IPS DF 19.7 (cell line): ENCODE measurements at regions not wholly inside any gene's neighbourhood (a gene's known extent, or its start where the extent isn't known, plus 50 kb on each side); places are given as distances from the start of the nearest gene placed in this dataset.

Source experiments
- DNase-seq: peaks from one replicate; pipeline ENCODE4 v3.0.0-alpha.2; 2013; ENCODE audit warnings: low read depth, low spot score

DNA sequence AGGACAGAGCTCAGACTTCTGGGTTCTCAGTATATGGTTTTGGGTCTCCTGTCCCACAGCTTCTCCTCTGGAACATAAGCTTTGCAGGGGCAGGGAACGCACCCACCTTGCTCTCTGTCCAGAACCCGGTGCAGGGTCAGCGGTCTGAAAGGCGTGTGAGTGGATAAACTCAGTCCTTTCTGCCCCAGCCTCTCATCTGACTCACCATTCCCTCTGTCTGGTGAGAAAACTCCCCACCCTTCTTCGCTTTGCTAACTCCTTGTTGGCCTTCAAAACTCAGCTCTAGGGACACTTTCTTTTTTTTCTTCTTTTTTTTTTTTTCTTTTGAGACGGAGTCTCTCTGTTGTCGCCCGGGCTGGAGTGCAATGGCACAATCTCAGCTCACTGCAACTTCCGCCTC is 68.9 kb upstream of the NUP50 start:
- no peak for DNase-seq

DNA sequence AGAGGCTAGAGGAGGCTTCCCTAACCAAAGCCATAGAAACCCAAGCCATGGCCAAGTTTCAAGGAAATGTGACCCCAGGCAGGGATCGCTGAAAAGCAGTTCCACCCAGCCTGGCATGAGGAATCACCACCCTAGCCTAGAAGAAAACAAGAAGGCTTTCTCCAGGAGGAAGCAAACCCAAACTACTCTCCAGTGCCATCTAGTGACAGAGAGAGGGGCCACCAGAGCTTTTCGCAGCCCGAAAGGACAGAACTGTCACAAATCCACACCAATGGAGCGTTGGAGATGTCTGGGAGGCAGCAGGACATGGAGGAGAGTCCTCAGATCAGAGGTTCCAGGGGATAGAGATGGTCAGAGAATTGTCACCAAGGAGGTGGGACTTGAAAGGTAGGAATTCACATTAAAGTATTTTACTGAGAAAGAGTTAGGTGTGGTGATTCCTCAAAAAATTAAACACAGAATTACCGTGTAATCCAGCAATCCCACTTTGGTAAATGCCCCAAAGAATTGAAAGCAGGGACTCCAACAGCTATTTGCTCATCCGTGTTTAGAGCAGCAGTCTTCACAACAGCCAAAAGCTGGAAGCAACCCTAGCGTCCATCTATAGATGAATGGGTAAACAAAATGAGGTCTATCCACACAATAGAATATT is 67.3 kb upstream of the NUP50 start:
- no peak for DNase-seq

DNA sequence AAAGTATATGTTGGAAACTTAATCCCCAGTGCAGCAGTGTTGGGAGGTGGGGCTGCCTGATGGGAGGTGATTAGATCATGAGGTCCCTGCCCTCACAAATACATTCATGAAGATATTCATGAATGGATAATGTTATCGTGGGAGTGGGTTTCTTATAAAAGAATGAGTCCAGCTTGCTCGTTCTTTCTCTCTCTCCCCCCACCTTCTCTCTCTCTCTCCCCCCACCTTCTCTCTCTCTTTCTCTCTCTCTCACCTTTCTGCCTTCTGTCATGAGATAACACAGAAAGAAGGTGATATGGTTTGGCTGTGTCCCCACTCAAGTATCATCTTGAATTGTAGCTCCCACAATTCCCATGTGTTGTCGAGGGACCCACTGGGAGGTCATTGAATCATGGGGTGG is 66.7 kb upstream of the NUP50 start:
- DNase-seq = no peak

GRCh38 chr22:45098056-45098455 is 65.7 kb upstream of the NUP50 start:
- no peak for DNase-seq

DNA sequence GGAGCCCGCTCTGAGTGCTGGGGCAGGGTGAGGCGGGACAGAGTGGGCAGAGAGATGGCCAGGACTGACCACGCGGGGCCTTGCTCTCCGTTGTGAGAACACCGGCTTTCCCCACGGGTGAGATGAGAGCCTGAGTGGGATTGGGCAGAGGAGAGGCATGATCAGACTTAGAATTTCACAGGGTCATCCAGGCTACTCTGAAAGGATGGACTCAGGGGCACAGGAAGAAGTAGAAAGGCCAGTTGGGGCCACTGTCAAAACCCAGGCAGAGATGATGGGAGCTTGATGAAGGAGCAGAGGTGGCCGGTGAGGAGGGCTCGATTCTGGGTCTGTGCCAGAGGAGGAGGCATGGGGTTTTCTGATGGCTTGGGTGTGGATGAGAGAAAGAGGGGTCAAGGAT is 63.8 kb upstream of the NUP50 start:
- DNase-seq = no peak

GRCh38 chr22:45101515-45102227 is 62.1 kb upstream of the NUP50 start:
- peak; percentile 78 for DNase-seq

- DNase-seq = no peak
Observed at GRCh38 chr22:45102896-45103420, 60.8 kb upstream of the NUP50 start.

GRCh38 chr22:45103756-45104155 is 60.0 kb upstream of the NUP50 start:
- DNase-seq = no peak

DNA sequence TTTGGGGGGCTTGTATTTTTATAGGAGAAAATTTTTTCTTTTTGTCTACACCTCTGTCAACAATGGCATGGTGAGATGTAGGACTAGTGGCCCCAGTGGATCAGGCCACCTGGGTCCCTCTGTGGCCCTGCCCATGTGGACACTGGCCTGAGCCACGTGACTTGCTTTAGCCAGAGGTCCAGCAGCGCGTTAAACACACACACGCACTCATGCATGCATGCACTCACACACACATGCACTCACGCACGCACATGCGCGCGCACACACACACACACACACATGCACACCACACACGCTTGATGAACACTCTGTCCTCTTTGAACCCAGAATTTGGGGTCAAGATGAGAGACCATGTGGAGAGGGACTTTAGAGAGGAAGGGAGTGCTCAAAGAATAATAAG is 59.4 kb upstream of the NUP50 start:
- DNase-seq = no peak

GRCh38 chr22:45105281-45105702 is 58.4 kb upstream of the NUP50 start:
- no peak for DNase-seq

DNA sequence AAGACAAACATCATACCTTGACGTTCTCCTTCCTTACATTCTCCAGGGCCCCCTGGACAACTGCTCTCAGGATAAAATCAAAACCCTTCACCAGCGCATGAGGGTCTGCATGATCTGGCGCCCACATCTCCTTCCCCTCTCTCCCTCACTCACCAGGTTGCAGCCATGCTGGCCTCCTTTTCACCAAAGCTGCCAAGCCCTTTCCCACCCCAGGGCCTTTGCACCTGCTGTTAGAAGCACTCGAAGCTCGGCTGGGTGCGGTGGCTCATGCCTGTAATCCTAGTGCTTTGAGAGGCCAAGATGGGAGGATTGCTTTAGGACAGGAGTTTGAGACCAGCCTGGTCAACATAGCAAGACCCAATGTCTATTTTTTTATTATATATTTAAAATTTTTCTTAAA is 56.1 kb upstream of the NUP50 start:
- no peak for DNase-seq

DNA sequence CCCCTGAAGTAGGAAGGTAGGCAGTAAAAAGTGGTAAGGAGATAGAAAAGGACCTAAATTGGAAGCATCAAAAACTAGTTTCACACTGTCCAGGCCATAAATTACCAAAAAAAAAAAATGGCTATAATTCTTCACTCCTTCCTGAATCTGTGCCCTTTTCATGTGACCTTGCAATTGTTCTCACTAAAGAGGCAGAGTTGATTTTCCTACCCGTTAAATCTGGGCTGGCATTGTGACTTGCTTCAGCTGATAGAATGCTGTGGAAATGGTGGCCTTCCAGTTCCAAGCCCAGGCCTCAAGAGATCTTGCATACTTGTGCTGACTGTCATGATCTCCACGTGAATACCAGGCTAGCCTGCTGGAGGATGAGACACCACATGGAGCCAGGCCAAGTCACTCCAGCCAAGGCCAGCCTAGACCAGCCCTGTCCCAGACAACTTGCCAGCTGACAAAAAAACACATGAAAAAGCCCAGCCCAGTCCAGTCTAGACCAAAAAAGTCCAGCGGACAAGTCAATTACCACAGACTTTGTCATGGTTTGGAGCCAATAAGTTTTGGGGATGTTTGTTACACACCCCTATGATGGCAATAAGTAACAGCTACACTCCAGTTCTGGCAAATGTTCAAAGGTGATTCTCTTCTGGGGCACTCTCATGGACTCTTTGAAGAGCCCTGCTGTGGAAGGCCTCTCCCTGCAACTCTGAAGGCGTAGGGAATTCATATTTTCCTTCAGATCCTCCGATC is 51.4 kb upstream of the NUP50 start:
- no peak for DNase-seq
